H1 (cell line): ENCODE measurements at regions not wholly inside any gene's neighbourhood (a gene's known extent, or its start where the extent isn't known, plus 50 kb on each side); places are given as distances from the start of the nearest gene placed in this dataset.

ENCODE experiments used
- CTCF ChIA-PET: fragments of 300-600 bp; sonication (Branson Sonifier 250); formaldehyde crosslinking; loops from one replicate; lab custom pipeline; 2021; ENCODE audit not compliant: partially characterized antibody; lab: Charles Lee
- POLR2A ChIA-PET: fragments of 300-600 bp; sonication (Branson Sonifier 250); formaldehyde crosslinking; loops from one replicate; lab custom pipeline; 2021; ENCODE audit warnings: inconsistent platforms; ENCODE audit not compliant: partially characterized antibody; lab: Charles Lee
- DNase-seq, 2 experiments: peaks; one replicate each; pipeline versions ENCODE4 v3.0.0 to v3.0.0-alpha.2; 2010 to 2022; ENCODE audit warnings: low spot score in 2 of 2, low read depth in 1 of 2, mixed read lengths in 1 of 2
- FAIRE-seq: peaks from 2 replicates; lab custom pipeline; 2011; peaks lifted over from hg19 to GRCh38; lab: Jason Lieb, UNC
- H2AFZ ChIP-seq: 2 replicates; pipeline ENCODE4 v1.8.1; 2012; ENCODE audit warnings: low read length, inconsistent platforms
- H2AK5ac ChIP-seq: 2 replicates; pipeline ENCODE4 v1.6.1; 2013; ENCODE audit warnings: low read depth, low read length
- H2BK120ac ChIP-seq: replicated peaks from 2 replicates; pipeline ENCODE3; 2013; ENCODE audit warnings: low read depth, low read length, inconsistent platforms
- H2BK12ac ChIP-seq: 2 replicates; pipeline ENCODE4 v1.6.1; 2013; ENCODE audit warnings: low read depth, low read length
- H2BK15ac ChIP-seq: 2 replicates; pipeline ENCODE4 v1.6.1; 2013; ENCODE audit warnings: low read length
- H2BK20ac ChIP-seq: 2 replicates; pipeline ENCODE4 v1.6.1; 2013; ENCODE audit warnings: low read length
- H2BK5ac ChIP-seq: 2 replicates; pipeline ENCODE4 v1.6.1; 2013; ENCODE audit warnings: low read depth, low read length
- H3K14ac ChIP-seq: 2 replicates; pipeline ENCODE4 v1.6.1; 2013; ENCODE audit warnings: inconsistent platforms; ENCODE audit not compliant: insufficient read length
- H3K18ac ChIP-seq: 2 replicates; pipeline ENCODE4 v1.6.1; 2013; ENCODE audit warnings: low read length; ENCODE audit errors: extremely low read depth
- H3K23ac ChIP-seq: 2 replicates; pipeline ENCODE4 v1.6.1; 2013; ENCODE audit warnings: inconsistent platforms; ENCODE audit not compliant: insufficient read length
- H3K23me2 ChIP-seq: 2 replicates; pipeline ENCODE4 v1.6.1; 2013; ENCODE audit warnings: low read depth, low read length
- H3K27ac ChIP-seq: 2 replicates; pipeline ENCODE4 v1.6.1; 2011; ENCODE audit warnings: low read depth, low read length, inconsistent platforms
- H3K27me3 ChIP-seq, 4 experiments: replicated peaks in 1 of 4; 1 replicate in 1 of 4; 2 replicates in 3 of 4; pipeline versions ENCODE4 v1.6.1 to v1.8.1; 2011 to 2013; ENCODE audit warnings: low read length in 3 of 4, mild to moderate bottlenecking in 3 of 4, inconsistent platforms in 2 of 4, mixed read lengths in 2 of 4, moderate library complexity in 1 of 4; ENCODE audit not compliant: control insufficient read depth in 3 of 4, insufficient read depth in 3 of 4; ENCODE audit errors: extremely low read depth in 1 of 4
- H3K36me3 ChIP-seq, 4 experiments: 2 replicates each; pipeline versions ENCODE4 v1.6.1 to v1.8.1; 2011 to 2013; ENCODE audit warnings: mild to moderate bottlenecking in 4 of 4, low read length in 3 of 4, moderate library complexity in 2 of 4, control low read depth in 1 of 4, inconsistent platforms in 1 of 4; ENCODE audit not compliant: insufficient read depth in 4 of 4, control insufficient read depth in 2 of 4
- H3K4ac ChIP-seq: replicated peaks from 2 replicates; pipeline ENCODE3; 2013; ENCODE audit warnings: low read length, low read depth, mixed read lengths, inconsistent platforms; ENCODE audit not compliant: insufficient read length
- H3K4me1 ChIP-seq, 4 experiments: replicated peaks in 1 of 4; 1 replicate in 1 of 4; 2 replicates in 3 of 4; pipeline versions ENCODE4 v1.6.1 to v1.8.1; 2011 to 2013; ENCODE audit warnings: low read length in 3 of 4, inconsistent platforms in 2 of 4, mixed read lengths in 1 of 4; ENCODE audit not compliant: insufficient read depth in 4 of 4, control insufficient read depth in 3 of 4
- H3K4me2 ChIP-seq, 2 experiments: 2 replicates each; pipeline versions ENCODE4 v1.6.1 to v1.8.1; 2011 to 2013; ENCODE audit warnings: low read depth in 2 of 2, low read length in 2 of 2, control low read depth in 1 of 2, inconsistent platforms in 1 of 2, mild to moderate bottlenecking in 1 of 2; ENCODE audit not compliant: insufficient read depth in 1 of 2
- H3K4me3 ChIP-seq, 4 experiments: fragments of 200-600, 300-600 bp in 1 of 4; sonication (generic), shearing (Covaris generic), sonication (Bioruptor Twin) in 1 of 4; 2 replicates each; pipeline versions ENCODE4 v1.5.1 to v1.8.1; 2011 to 2016; ENCODE audit warnings: low read length in 4 of 4, low read depth in 3 of 4, control low read depth in 2 of 4, inconsistent platforms in 2 of 4, mild to moderate bottlenecking in 2 of 4, mixed read lengths in 1 of 4, moderate library complexity in 1 of 4; ENCODE audit not compliant: insufficient read depth in 2 of 4; ENCODE audit errors: extremely low read depth in 1 of 4
- H3K56ac ChIP-seq: replicated peaks from 2 replicates; pipeline ENCODE3; 2013; ENCODE audit warnings: low read depth, mild to moderate bottlenecking, mixed read lengths, low read length, inconsistent platforms; ENCODE audit not compliant: insufficient read length
- H3K79me1 ChIP-seq: 2 replicates; pipeline ENCODE4 v1.6.1; 2013; ENCODE audit warnings: low read depth, low read length, control low read depth
- H3K79me2 ChIP-seq, 2 experiments: 2 replicates each; pipeline versions ENCODE4 v1.6.1 to v1.8.1; 2012 to 2013; ENCODE audit warnings: low read length in 2 of 2, mild to moderate bottlenecking in 2 of 2, inconsistent platforms in 1 of 2; ENCODE audit not compliant: insufficient read depth in 2 of 2, control insufficient read depth in 1 of 2
- H3K9ac ChIP-seq, 4 experiments: replicated peaks in 1 of 4; 1 replicate in 1 of 4; 2 replicates in 3 of 4; pipeline versions ENCODE4 v1.6.1 to v1.8.1; 2011 to 2013; ENCODE audit warnings: low read depth in 3 of 4, low read length in 3 of 4, control low read depth in 2 of 4, mild to moderate bottlenecking in 2 of 4, moderate library complexity in 2 of 4, inconsistent platforms in 1 of 4; ENCODE audit errors: extremely low read depth in 1 of 4
- H3K9me3 ChIP-seq, 2 experiments: 2 replicates each; pipeline versions ENCODE4 v1.6.1 to v1.8.1; 2012 to 2013; ENCODE audit warnings: mild to moderate bottlenecking in 2 of 2, moderate library complexity in 2 of 2, control low read depth in 1 of 2, inconsistent platforms in 1 of 2, low read depth in 1 of 2, low read length in 1 of 2, mixed read lengths in 1 of 2; ENCODE audit not compliant: insufficient read depth in 2 of 2
- H4K20me1 ChIP-seq, 2 experiments: replicated peaks in 1 of 2; 2 replicates each; pipeline versions ENCODE3 to v1.8.1; 2011 to 2013; ENCODE audit warnings: inconsistent platforms in 2 of 2, low read length in 2 of 2, mild to moderate bottlenecking in 1 of 2; ENCODE audit not compliant: insufficient read depth in 2 of 2, control insufficient read depth in 1 of 2
- H4K5ac ChIP-seq: 2 replicates; pipeline ENCODE4 v1.6.1; 2013; ENCODE audit warnings: low read length, low read depth, mixed read lengths, inconsistent platforms; ENCODE audit not compliant: insufficient read length
- H4K8ac ChIP-seq: 2 replicates; pipeline ENCODE4 v1.8.0; 2013; ENCODE audit warnings: mild to moderate bottlenecking, moderate library complexity, low read length, inconsistent platforms; ENCODE audit not compliant: insufficient read depth; ENCODE audit errors: extremely low read depth
- H4K91ac ChIP-seq: replicated peaks from 2 replicates; pipeline ENCODE3; 2013; ENCODE audit warnings: low read length, mixed read lengths, inconsistent platforms; ENCODE audit not compliant: insufficient read length
- HDAC2 ChIP-seq, 2 experiments: fragments of 300-600 bp in 1 of 2; sonication (generic) in 1 of 2; IDR thresholded peaks; 2 replicates each; pipeline ENCODE4 v1.6.1; 2011 to 2012; ENCODE audit warnings: low read depth in 2 of 2, low read length in 2 of 2, mild to moderate bottlenecking in 2 of 2, moderate library complexity in 2 of 2, borderline replicate concordance in 1 of 2, inconsistent platforms in 1 of 2
- HDAC6 ChIP-seq: IDR thresholded peaks from one replicate; pipeline ENCODE4 v1.7.1; 2012; ENCODE audit warnings: low read depth, mild to moderate bottlenecking, inconsistent platforms, low read length, moderate library complexity
- KDM4A ChIP-seq: IDR thresholded peaks from one replicate; pipeline ENCODE4 v1.7.1; 2012; ENCODE audit warnings: low read depth, mild to moderate bottlenecking, moderate library complexity, low read length, inconsistent platforms; ENCODE audit not compliant: severe bottlenecking
- RFX5 ChIP-seq: IDR thresholded peaks from 2 replicates; pipeline ENCODE4 v1.6.1; 2011; ENCODE audit warnings: low read depth, low read length, improper control_type of control experiment, borderline replicate concordance
- WGBS, 2 experiments: shearing (Covaris generic) in 1 of 2; methylation state at CpG; one replicate each; pipeline versions ENCODE4 v1.1.6 to v1.1.7; 2013 to 2015; ENCODE audit warnings: low lambda C conversion rate in 2 of 2, mixed read lengths in 2 of 2, inconsistent platforms in 1 of 2, low coverage in 1 of 2, missing lambda C conversion rate in 1 of 2; ENCODE audit not compliant: insufficient replicate concordance in 2 of 2, insufficient coverage in 1 of 2, insufficient read length in 1 of 2; ENCODE audit errors: extremely low coverage in 1 of 2, missing lambda C conversion rate in 1 of 2; 5-methylcytosine and 5-hydroxymethylcytosine counted together

DNA sequence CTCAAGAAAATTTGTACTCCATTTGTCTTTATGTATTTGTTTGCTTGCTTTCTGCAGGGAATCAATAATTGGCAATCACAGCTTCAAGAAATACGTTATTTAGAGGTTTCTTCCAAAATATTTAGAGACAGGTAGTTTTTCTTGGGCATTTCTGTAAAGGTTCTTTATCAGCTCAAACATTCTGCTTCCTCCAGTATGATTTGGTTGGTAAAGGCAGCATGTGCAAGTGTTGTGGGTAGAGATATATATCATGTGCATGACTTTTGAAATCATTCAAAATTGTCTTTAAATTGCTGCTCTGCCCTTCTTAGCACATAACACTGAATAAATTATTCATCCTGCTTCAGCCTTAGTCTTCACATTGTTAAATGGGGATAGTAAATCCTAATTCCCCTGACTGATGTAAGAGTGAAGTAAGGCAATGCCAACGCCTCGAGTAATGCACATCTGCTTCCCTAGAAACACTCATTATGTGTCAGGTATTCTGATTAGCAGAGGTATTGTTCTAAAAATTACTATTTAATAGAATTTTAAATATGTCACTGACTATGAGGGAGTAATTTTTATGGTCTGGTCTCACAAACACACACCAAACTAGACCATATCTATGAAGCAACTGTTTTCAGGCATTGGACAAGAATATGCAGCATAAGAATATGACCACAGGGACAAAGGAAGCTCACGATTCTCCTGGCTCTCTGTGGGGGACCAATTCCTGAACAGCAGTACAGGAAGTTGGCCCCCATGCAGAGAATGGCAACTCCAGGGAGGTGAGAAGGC lies 77.3 kb upstream of the AKR1E2 start:
- H3K14ac ChIP-seq, result no peak overlapping the region
- peaks cover 0 to 3% (median 0%) of the 10 kb centered on the region in 4 experiments; a peak in 1 of 7 replicates for H3K4me1 ChIP-seq
- H3K9me3 ChIP-seq, result no peaks in the 10 kb centered on the region
- CTCF ChIA-PET, result interaction anchor here (0.7 to 1.3 kb wide), 2 partner anchors 9 to 92 kb away, joined by 3 read pairs; no protein-coding TSS in a partner anchor
- no peak overlapping the region for H4K5ac ChIP-seq
- no peak overlapping the region for H2BK5ac ChIP-seq
- no peak overlapping the region for H3K23ac ChIP-seq
- no peaks in the 10 kb centered on the region for H4K20me1 ChIP-seq
- no peak overlapping the region for H2BK20ac ChIP-seq
- no peak overlapping the region for H3K56ac ChIP-seq
- no peaks in the 10 kb centered on the region for H3K27me3 ChIP-seq
- POLR2A ChIA-PET, result no interaction called here
- H2BK12ac ChIP-seq, result no peak overlapping the region
- no peak overlapping the region for H2BK120ac ChIP-seq
- no peak overlapping the region for H3K4me3 ChIP-seq
- H3K18ac ChIP-seq, result no peak overlapping the region
- H2BK15ac ChIP-seq, result no peak overlapping the region
- H3K79me1 ChIP-seq, result no peaks in the 10 kb centered on the region
- no peak overlapping the region for H3K9ac ChIP-seq
- H3K36me3 ChIP-seq, result no peaks in the 10 kb centered on the region
- H3K79me2 ChIP-seq, result no peaks in the 10 kb centered on the region
- FAIRE-seq (no peak), DNase-seq (no peak)
- WGBS, 2 experiments, result 84% methylated on average over 4 of the region's 4 CpGs; no CpG with 5 or more reads in 1 of the 2 experiments
- no peaks in the 10 kb centered on the region for H3K23me2 ChIP-seq
- no peak overlapping the region for H4K8ac ChIP-seq
- no peak for TF ChIP-seq HDAC2 (IDR thresholded peaks at IDR 0.05; ENCODE audit: borderline replicate concordance in 1 of 2, low read depth in 2 of 2, low read length in 2 of 2)
- TF ChIP-seq KDM4A, result no peak
- TF ChIP-seq RFX5, result no peak
- no peak for TF ChIP-seq HDAC6
- no peak overlapping the region for H3K27ac ChIP-seq
- H3K4ac ChIP-seq, result no peak overlapping the region
- H3K4me2 ChIP-seq, result no peak overlapping the region
- H4K91ac ChIP-seq, result no peak overlapping the region
- no peak overlapping the region for H2AK5ac ChIP-seq
- H2AFZ ChIP-seq, result no peak overlapping the region
